HG02623 (cell line): ENCODE measurements at regions not wholly inside any gene's neighbourhood (a gene's known extent, or its start where the extent isn't known, plus 50 kb on each side); places are given as distances from the start of the nearest gene placed in this dataset.

Experiments
- ATAC-seq: cut with Tn5 transposase; IDR thresholded peaks from one replicate; pipeline ENCODE4 v1.9.1; 2021; ENCODE audit warnings: moderate library complexity; ENCODE audit not compliant: unreplicated experiment

GRCh38 chr18:72194072-72194471, 350.1 kb downstream of the CBLN2 start:
- no peak for ATAC-seq

GRCh38 chr18:72187956-72188355, 356.2 kb downstream of the CBLN2 start:
- ATAC-seq: no peak

- ATAC-seq: peak; percentile 91
Measured at GRCh38 chr18:72181241-72181764, 362.8 kb downstream of the CBLN2 start.

GRCh38 chr18:72180689-72181088, 363.5 kb downstream of the CBLN2 start:
- ATAC-seq: peak; percentile 6

- ATAC-seq: no peak
Measured at GRCh38 chr18:72174972-72175649, 369.0 kb downstream of the CBLN2 start.

GRCh38 chr18:72171596-72171995, 372.5 kb downstream of the CBLN2 start:
- no peak for ATAC-seq

GRCh38 chr18:72161691-72162090, 382.5 kb downstream of the CBLN2 start:
- no peak for ATAC-seq

- ATAC-seq: peak; percentile 74
Measured at GRCh38 chr18:72160510-72161445, 383.4 kb downstream of the CBLN2 start.

- ATAC-seq: no peak
Measured at GRCh38 chr18:72155327-72155726, 388.8 kb downstream of the CBLN2 start.

GRCh38 chr18:72154926-72155325, 389.2 kb downstream of the CBLN2 start:
- no peak for ATAC-seq

- ATAC-seq: no peak
Measured at GRCh38 chr18:72152935-72153334, 391.2 kb downstream of the CBLN2 start.

- ATAC-seq: no peak
Measured at GRCh38 chr18:72147830-72148229, 396.3 kb downstream of the CBLN2 start.

- ATAC-seq: no peak
Measured at GRCh38 chr18:72140007-72140406, 404.1 kb downstream of the CBLN2 start.

- ATAC-seq: no peak
Measured at GRCh38 chr18:72128649-72129048, 415.5 kb downstream of the CBLN2 start.

- no peak for ATAC-seq
Measured at GRCh38 chr18:72122103-72122502, 422.0 kb downstream of the CBLN2 start.

- ATAC-seq: no peak
Measured at GRCh38 chr18:72119082-72119481, 425.1 kb downstream of the CBLN2 start.

- no peak for ATAC-seq
Measured at GRCh38 chr18:72114801-72115594, 429.1 kb downstream of the CBLN2 start.

GRCh38 chr18:72107647-72108383, 436.3 kb downstream of the CBLN2 start:
- no peak for ATAC-seq

- no peak for ATAC-seq
Measured at GRCh38 chr18:72104851-72105250, 439.3 kb downstream of the CBLN2 start.

- no peak for ATAC-seq
Measured at GRCh38 chr18:72102412-72102811, 441.7 kb downstream of the CBLN2 start.
